ENCODE measurements at regions not wholly inside any gene's neighbourhood (a gene's known extent, or its start where the extent isn't known, plus 50 kb on each side); places are given as distances from the start of the nearest gene placed in this dataset.

GRCh38 chr22:49106096-49106841 is 721.4 kb downstream of the BRD1 start:
- TF ChIP-seq CTCF (IDR thresholded peaks at IDR 0.05): no peak
- TF ChIP-seq POLR2A (IDR thresholded peaks at IDR 0.05): no peak
- H3K4me3 ChIP-seq: no peak overlapping the region
- no peaks in the 10 kb centered on the region for H3K4me1 ChIP-seq
- intact Hi-C loops (cut with DNase I): no loop called here
- no peaks in the 10 kb centered on the region for H3K9me3 ChIP-seq
- peaks cover 0 to 76% (median 0%) of the 10 kb centered on the region in 4 donors for H3K27me3 ChIP-seq
- H3K27ac ChIP-seq: no peak overlapping the region
- no peak for DNase-seq
- 76 to 85% methylated on average over 5 to 6 of the region's 12 CpGs for WGBS, 2 donors
- H3K36me3 ChIP-seq: no peaks in the 10 kb centered on the region

- Histone ChIP-seq H3K36me3 (no peaks in the 10 kb centered on the region), H3K27me3 (peaks cover 0 to 80% (median 0%) of the 10 kb centered on the region in 4 donors), H3K9me3 (no peaks in the 10 kb centered on the region), H3K4me1 (no peaks in the 10 kb centered on the region), H3K4me3 (no peak overlapping the region), H3K27ac (no peak overlapping the region)
- intact Hi-C loops (cut with DNase I): no loop called here
- DNase-seq: no peak
- TF ChIP-seq CTCF (IDR thresholded peaks at IDR 0.05) (no peak), POLR2A (IDR thresholded peaks at IDR 0.05) (no peak)
- 82 to 92% methylated on average over 7 of the region's 7 CpGs for WGBS, 2 donors
These were observed 723.2 kb downstream of the BRD1 start for GRCh38 chr22:49104434-49104833.

GRCh38 chr22:49103314-49104059 is 724.2 kb downstream of the BRD1 start:
- TF ChIP-seq POLR2A (IDR thresholded peaks at IDR 0.05) (no peak), CTCF (IDR thresholded peaks at IDR 0.05) (no peak)
- H3K9me3 ChIP-seq: no peaks in the 10 kb centered on the region
- no peaks in the 10 kb centered on the region for H3K36me3 ChIP-seq
- peaks cover 0 to 77% (median 0%) of the 10 kb centered on the region in 4 donors for H3K27me3 ChIP-seq
- H3K27ac ChIP-seq: no peak overlapping the region
- no peaks in the 10 kb centered on the region for H3K4me1 ChIP-seq
- intact Hi-C loops (cut with DNase I): no loop called here
- H3K4me3 ChIP-seq: no peak overlapping the region
- DNase-seq: no peak
- WGBS, 2 donors: 52 to 57% methylated on average over 11 to 15 of the region's 15 CpGs

GRCh38 chr22:49102367-49102766 is 725.3 kb downstream of the BRD1 start:
- DNase-seq: no peak
- Histone ChIP-seq H3K4me1 (no peaks in the 10 kb centered on the region), H3K36me3 (no peaks in the 10 kb centered on the region), H3K4me3 (no peak overlapping the region), H3K27me3 (peaks cover 0 to 66% (median 0%) of the 10 kb centered on the region in 4 donors), H3K27ac (no peak overlapping the region), H3K9me3 (no peaks in the 10 kb centered on the region)
- intact Hi-C loops (cut with DNase I): no loop called here
- TF ChIP-seq CTCF (IDR thresholded peaks at IDR 0.05) (no peak), POLR2A (IDR thresholded peaks at IDR 0.05) (no peak)
- WGBS, 2 donors: 80 to 83% methylated on average over 16 to 18 of the region's 20 CpGs

GRCh38 chr22:49101873-49102272 is 725.8 kb downstream of the BRD1 start:
- 17 to 79% methylated on average over 1 to 7 of the region's 8 CpGs for WGBS, 2 donors
- intact Hi-C loops (cut with DNase I): no loop called here

More at GRCh38 chr22:49101873-49102272, 725.8 kb downstream of the BRD1 start:
- DNase-seq: no peak
- Histone ChIP-seq H3K27me3 (peaks cover 0 to 63% (median 0%) of the 10 kb centered on the region in 4 donors), H3K4me1 (no peaks in the 10 kb centered on the region), H3K36me3 (no peaks in the 10 kb centered on the region), H3K9me3 (no peaks in the 10 kb centered on the region), H3K4me3 (no peak overlapping the region), H3K27ac (no peak overlapping the region)
- TF ChIP-seq POLR2A (IDR thresholded peaks at IDR 0.05) (no peak), CTCF (IDR thresholded peaks at IDR 0.05) (no peak)

Data from esophagus squamous epithelium (tissue), 5 donors.